ENCODE measurements at regions not wholly inside any gene's neighbourhood (a gene's known extent, or its start where the extent isn't known, plus 50 kb on each side); places are given as distances from the start of the nearest gene placed in this dataset.

- intact Hi-C loops (cut with DNase I) = no loop called here
- H3K9me3 ChIP-seq = no peaks in the 10 kb centered on the region
- no peaks in the 10 kb centered on the region for H3K4me1 ChIP-seq
- H3K27me3 ChIP-seq = no peaks in the 10 kb centered on the region
- no peaks in the 10 kb centered on the region for H3K36me3 ChIP-seq
- no peak overlapping the region for H3K4me3 ChIP-seq (replicated peaks in 1 of 3)
- WGBS, 2 donors = 73 to 86% methylated on average over 3 to 4 of the region's 4 CpGs
- DNase-seq = no peak
- TF ChIP-seq POLR2A (IDR thresholded peaks at IDR 0.05) (no peak), CTCF (IDR thresholded peaks at IDR 0.05) (no peak)
- H3K27ac ChIP-seq = no peak overlapping the region
Observed at GRCh38 chr2:41241325-41242000, 789.6 kb upstream of the SLC8A1 start.

DNA sequence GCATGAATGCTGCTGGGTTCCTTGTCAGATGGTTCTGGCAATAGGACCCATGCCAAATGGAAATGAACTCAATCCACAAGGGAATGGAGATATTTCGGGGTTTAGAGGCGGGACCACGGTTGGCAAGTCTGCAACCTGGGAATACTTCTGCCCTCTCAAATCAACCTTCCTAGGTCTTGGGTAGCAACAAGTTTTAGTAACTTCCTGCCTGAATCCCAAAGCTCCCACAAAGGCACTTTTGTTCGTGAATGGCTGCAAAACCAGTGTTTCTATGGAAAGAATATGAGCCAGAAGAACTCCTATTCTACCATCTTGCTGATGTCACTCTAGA lies 790.1 kb upstream of the SLC8A1 start:
- no peak for DNase-seq
- Histone ChIP-seq H3K9me3 (no peaks in the 10 kb centered on the region), H3K36me3 (no peaks in the 10 kb centered on the region), H3K4me1 (no peaks in the 10 kb centered on the region), H3K4me3 (replicated peaks in 1 of 3) (no peak overlapping the region), H3K27ac (no peak overlapping the region), H3K27me3 (no peaks in the 10 kb centered on the region)
- 88 to 90% methylated on average over 4 of the region's 4 CpGs for WGBS, 2 donors
- intact Hi-C loops (cut with DNase I) = no loop called here
- TF ChIP-seq CTCF (IDR thresholded peaks at IDR 0.05) (no peak), POLR2A (IDR thresholded peaks at IDR 0.05) (no peak)

DNA sequence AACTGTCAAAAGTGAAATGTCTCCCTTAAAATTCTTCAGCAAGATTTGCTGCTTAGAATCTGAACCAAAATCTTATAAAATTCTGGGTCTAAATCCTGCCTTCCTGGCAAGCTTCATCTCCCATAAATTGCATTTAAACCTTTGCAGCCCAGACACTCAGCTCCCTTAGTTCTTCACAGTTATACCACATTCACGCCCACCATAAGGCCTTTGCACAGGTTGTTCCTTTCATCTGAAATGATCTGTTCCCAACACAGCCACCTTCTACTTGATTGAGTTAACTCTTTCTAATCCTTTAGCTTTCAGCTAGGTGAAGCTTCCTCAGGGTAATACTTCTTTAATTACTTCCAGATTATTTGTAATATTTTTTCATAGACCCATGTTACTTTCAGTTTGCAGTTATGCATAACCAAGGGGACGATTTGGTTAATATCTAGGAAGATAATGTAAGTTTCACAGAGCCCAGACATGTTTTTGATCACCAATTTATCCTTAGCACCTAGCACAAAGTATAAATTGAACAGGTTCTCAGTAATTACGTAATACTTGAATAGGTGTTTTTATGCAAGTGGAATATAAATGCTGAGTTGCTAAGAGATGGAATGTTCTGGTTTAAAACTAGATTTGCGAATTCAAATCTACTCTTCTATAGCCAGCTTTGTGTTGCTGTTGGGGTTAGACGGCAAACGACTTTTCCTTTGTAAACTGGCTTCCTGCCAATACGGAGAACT lies 779.7 kb upstream of the PKDCC start:
- Histone ChIP-seq H3K27ac (no peak overlapping the region), H3K4me3 (replicated peaks in 1 of 3) (no peak overlapping the region), H3K4me1 (no peaks in the 10 kb centered on the region), H3K9me3 (no peaks in the 10 kb centered on the region), H3K36me3 (no peaks in the 10 kb centered on the region), H3K27me3 (no peaks in the 10 kb centered on the region)
- no peak for DNase-seq
- intact Hi-C loops (cut with DNase I) = no loop called here
- no peak for TF ChIP-seq CTCF (IDR thresholded peaks at IDR 0.05)
- WGBS, 2 donors = 66 to 76% methylated on average over 7 of the region's 7 CpGs

- H3K4me1 ChIP-seq = no peaks in the 10 kb centered on the region
- no peaks in the 10 kb centered on the region for H3K9me3 ChIP-seq
- 82 to 83% methylated on average over 4 of the region's 4 CpGs for WGBS, 2 donors
- no peak overlapping the region for H3K27ac ChIP-seq
- H3K36me3 ChIP-seq = no peaks in the 10 kb centered on the region
- no peak for DNase-seq
- no peak for TF ChIP-seq CTCF (IDR thresholded peaks at IDR 0.05)
- no peak for TF ChIP-seq POLR2A (IDR thresholded peaks at IDR 0.05)
- H3K4me3 ChIP-seq (replicated peaks in 1 of 3) = no peak overlapping the region
- intact Hi-C loops (cut with DNase I) = no loop called here
- no peaks in the 10 kb centered on the region for H3K27me3 ChIP-seq
Observed at GRCh38 chr2:41283079-41283775, 764.6 kb upstream of the PKDCC start.

GRCh38 chr2:41293491-41293890 lies 754.3 kb upstream of the PKDCC start:
- no peak overlapping the region for H3K27ac ChIP-seq
- no peak for TF ChIP-seq CTCF (IDR thresholded peaks at IDR 0.05)
- no peak for TF ChIP-seq POLR2A (IDR thresholded peaks at IDR 0.05)
- 92 to 96% methylated on average over 1 of the region's 1 CpG for WGBS, 2 donors
- H3K36me3 ChIP-seq = no peaks in the 10 kb centered on the region
- DNase-seq = no peak
- no peaks in the 10 kb centered on the region for H3K27me3 ChIP-seq
- H3K4me3 ChIP-seq (replicated peaks in 1 of 3) = no peak overlapping the region
- intact Hi-C loops (cut with DNase I) = no loop called here
- H3K4me1 ChIP-seq = no peaks in the 10 kb centered on the region
- H3K9me3 ChIP-seq = no peaks in the 10 kb centered on the region

All from thyroid gland (tissue), 4 donors.